ENCODE measurements at regions not wholly inside any gene's neighbourhood (a gene's known extent, or its start where the extent isn't known, plus 50 kb on each side); places are given as distances from the start of the nearest gene placed in this dataset.

DNA sequence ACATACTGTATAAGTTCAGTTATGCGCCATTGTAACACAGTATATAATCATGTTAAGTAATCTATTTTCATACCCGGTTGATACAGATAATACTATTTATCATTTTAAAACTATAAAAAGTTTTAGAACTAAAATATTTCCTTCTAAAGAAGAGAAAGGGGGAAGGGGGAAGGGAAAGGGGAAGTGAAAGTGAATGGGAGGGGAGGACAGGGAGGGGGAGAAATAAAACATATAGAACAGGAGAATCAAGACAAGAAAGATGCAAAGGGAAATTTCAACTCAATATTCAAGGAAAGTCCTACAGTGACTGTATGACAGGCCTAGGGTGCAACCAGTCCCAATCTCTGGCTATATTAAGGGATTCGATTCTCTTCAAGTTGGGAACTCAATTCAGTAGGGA is 1278.8 kb downstream of the MAT2B start:
- no peak overlapping the region for H3K4me3 ChIP-seq (ENCODE audit: low read depth, low read length)
- no peak for DNase-seq (ENCODE audit: low read depth)
- TF ChIP-seq, protein P1, sequence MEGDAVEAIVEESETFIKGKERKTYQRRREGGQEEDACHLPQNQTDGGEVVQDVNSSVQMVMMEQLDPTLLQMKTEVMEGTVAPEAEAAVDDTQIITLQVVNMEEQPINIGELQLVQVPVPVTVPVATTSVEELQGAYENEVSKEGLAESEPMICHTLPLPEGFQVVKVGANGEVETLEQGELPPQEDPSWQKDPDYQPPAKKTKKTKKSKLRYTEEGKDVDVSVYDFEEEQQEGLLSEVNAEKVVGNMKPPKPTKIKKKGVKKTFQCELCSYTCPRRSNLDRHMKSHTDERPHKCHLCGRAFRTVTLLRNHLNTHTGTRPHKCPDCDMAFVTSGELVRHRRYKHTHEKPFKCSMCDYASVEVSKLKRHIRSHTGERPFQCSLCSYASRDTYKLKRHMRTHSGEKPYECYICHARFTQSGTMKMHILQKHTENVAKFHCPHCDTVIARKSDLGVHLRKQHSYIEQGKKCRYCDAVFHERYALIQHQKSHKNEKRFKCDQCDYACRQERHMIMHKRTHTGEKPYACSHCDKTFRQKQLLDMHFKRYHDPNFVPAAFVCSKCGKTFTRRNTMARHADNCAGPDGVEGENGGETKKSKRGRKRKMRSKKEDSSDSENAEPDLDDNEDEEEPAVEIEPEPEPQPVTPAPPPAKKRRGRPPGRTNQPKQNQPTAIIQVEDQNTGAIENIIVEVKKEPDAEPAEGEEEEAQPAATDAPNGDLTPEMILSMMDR (IDR thresholded peaks at IDR 0.05; ENCODE audit: insufficient read depth, low read length) = no peak

DNA sequence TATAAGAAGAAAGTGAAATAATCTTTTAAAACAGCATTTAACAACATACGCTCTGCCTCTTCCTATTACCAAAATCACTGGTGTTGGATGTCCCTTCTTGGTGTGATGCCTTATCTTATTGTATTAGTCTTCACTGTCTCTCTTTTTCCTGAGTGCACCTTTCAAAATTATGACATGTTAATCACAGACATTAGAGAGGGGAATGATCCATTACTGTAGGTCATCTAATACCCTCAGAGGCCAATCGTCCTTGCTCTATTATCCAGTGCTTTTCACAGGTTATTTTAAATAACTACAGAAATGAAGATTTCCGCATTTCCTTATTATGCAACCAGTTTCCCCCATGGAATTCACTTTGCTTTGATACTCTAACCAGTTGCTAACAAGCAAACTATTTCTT is 1292.7 kb downstream of the MAT2B start:
- DNase-seq (ENCODE audit: low read depth) = no peak
- H3K4me3 ChIP-seq (ENCODE audit: low read depth, low read length) = no peak overlapping the region
- TF ChIP-seq, protein P1 (IDR thresholded peaks at IDR 0.05; ENCODE audit: insufficient read depth, low read length) = no peak

DNA sequence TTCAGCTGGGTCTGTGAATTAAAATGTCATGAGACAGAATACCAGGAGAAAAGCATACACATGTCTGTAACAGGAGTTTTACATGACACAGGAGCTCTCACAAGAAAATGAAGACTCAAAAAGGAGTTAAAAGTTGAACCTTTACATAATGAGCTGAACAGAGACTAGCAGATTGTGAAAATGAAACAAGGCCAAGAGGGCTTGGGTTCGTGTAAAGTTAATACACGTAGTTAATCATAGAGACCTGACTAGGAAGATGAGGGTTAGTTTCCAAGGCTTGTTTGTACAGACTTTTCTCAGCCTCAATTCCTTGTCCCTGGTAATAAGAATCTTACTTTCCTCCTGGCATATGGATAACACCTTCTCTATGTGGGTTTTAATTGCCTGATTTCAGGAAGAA is 1294.0 kb downstream of the MAT2B start:
- TF ChIP-seq, protein P1 (IDR thresholded peaks at IDR 0.05; ENCODE audit: insufficient read depth, low read length) = no peak
- no peak for DNase-seq (ENCODE audit: low read depth)
- no peak overlapping the region for H3K4me3 ChIP-seq (ENCODE audit: low read depth, low read length)

DNA sequence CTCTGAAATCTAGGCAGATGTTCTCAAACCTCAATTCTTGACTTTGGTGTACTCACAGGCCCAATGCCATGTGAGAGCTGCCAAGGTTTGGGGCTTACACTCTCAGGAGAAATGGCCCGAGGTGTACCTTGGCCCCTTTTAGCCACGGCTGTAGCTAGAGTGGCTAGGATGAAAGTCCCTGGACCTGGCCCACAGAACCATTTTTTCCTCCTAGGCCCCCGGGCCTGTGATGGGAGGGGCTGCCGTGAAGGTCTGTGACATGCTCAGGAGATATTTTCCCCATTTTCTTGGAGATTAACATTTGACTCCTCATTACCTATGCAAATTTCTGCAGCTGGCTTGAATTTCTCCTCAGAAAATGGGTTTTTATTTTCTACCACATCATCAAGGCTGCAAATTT is 1296.5 kb downstream of the MAT2B start:
- TF ChIP-seq, protein P1 (IDR thresholded peaks at IDR 0.05; ENCODE audit: insufficient read depth, low read length) = no peak
- no peak for DNase-seq (ENCODE audit: low read depth)
- H3K4me3 ChIP-seq (ENCODE audit: low read depth, low read length) = no peak overlapping the region

DNA sequence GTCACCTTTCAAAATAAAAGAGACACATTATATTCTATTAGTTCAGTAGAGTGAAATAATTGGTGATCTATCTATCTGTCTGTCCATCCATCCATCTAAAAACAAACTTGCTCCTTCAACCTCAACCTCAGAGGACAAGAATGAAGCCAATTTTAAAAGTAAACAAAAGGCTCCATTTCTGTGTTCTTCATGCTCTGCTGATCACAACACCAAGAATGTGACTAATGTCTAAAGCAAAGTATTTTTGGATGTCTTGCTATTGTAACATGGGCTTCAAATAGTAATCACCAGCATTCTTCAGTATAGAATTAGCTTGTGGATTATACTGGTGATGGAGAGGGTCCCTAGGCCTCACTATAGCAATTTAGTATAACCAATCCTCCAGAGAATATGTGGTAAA is 1304.4 kb downstream of the MAT2B start:
- no peak overlapping the region for H3K4me3 ChIP-seq (ENCODE audit: low read depth, low read length)
- DNase-seq (ENCODE audit: low read depth) = no peak
- TF ChIP-seq, protein P1 (IDR thresholded peaks at IDR 0.05; ENCODE audit: insufficient read depth, low read length) = no peak

DNA sequence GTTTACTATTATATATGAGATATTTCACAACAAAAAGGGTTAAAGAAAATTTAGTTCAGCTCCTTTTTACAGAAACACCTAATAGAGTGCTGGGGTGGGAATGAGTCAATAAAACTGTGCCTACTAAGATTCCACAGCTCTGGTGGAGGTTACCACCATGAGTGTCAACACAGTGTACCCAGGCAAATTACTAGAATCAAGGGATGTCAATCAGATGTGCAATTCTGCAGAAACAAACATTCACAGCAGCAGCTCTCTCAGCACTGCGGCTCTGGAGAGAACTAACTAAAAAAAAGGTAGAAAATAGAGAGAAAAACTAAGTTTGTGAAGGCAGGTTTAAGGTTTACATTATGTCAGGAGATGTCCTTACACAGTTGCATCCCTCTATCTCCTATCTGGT is 1313.0 kb downstream of the MAT2B start:
- H3K4me3 ChIP-seq (ENCODE audit: low read depth, low read length) = no peak overlapping the region
- TF ChIP-seq, protein P1 (IDR thresholded peaks at IDR 0.05; ENCODE audit: insufficient read depth, low read length) = no peak
- no peak for DNase-seq (ENCODE audit: low read depth)

DNA sequence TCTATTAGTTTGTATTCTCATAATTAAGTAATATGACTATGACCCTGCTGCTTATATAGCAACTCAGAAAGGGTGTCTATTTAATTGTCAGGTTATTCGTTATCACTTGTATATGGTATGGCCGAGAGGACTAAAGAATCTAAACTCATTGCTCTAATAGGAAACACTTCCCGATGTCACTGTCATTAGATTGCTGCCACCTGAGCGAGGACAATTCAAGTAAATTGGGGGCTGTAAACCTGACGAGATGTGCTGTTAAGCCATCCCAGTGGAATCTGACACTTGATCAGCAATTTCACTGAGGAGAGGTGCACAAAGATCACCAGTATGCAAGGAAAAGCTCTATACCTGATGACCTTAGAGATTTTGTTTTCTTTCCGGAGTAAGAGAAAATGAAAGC is 1319.3 kb downstream of the MAT2B start:
- DNase-seq (ENCODE audit: low read depth) = no peak
- TF ChIP-seq, protein P1 (IDR thresholded peaks at IDR 0.05; ENCODE audit: insufficient read depth, low read length) = no peak
- no peak overlapping the region for H3K4me3 ChIP-seq (ENCODE audit: low read depth, low read length)
